Stimulated activated CD4-positive, alpha-beta T cell treated with anti-CD3 and anti-CD28 coated beads, Interleukin-4, amount 100 ng/mL, for 48 hours (primary cell): ENCODE measurements at regions not wholly inside any gene's neighbourhood (a gene's known extent, or its start where the extent isn't known, plus 50 kb on each side); places are given as distances from the start of the nearest gene placed in this dataset.
"Not testable (repeated sequence)": the region's sequence is repeated elsewhere in the genome, so short reads cannot be mapped to it uniquely, and the experiment has no call there.

Experiments used
- DNase-seq, 2 donors: peaks; one replicate each; pipeline ENCODE4 v3.0.0-alpha.2; 2020; ENCODE audit warnings: low read depth in 2 of 2

- DNase-seq: no peak
Measured at GRCh38 chr9:15372455-15372854, 50.2 kb upstream of the SNAPC3 start.

DNA sequence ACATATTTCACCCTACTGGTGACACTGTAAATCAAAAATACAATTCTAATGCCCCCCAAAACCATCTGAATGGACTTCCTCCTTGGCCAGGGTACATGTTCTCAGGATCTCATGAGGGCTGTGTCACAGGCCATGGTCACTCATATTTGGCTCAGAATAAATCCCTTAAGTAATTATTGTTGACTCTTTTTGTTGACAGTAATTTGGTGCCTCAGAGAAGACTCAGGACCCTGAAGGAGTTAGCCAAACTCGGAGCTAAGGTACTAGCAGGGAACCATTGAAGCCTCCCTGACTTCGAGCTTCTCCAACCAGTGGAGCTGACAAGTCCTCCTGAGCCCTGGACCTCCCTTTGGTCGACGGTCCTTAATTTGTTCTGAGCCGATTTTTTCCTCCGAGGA is 51.2 kb upstream of the SNAPC3 start:
- DNase-seq: no peak

GRCh38 chr9:15370466-15371447 is 51.9 kb upstream of the SNAPC3 start:
- no peak for DNase-seq

- DNase-seq: no peak
Measured at GRCh38 chr9:15369871-15370270, 52.8 kb upstream of the SNAPC3 start.

DNA sequence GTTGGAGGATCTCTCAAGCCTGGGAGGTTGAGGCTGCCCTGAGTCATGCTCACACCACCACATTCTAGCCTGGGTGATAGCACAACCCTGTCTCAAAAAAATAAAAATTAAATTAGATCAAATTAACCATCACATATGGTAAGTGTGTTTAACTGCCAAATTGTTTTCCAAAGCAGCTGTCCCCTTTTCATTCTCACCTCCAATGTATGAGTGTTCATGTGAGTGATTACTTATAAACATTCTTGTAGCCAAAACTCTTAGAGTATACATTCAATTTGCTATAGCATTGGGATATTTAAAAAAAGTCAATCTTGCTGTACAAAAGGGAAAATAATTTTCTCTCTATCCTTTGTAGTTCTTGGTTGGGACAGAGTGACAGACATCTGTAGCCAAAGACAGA is 53.4 kb upstream of the SNAPC3 start:
- no peak for DNase-seq

- DNase-seq: not testable (repeated sequence)
Measured at GRCh38 chr9:15364975-15365553, 57.6 kb upstream of the SNAPC3 start.

GRCh38 chr9:15361737-15362136 is 54.7 kb upstream of the TTC39B start:
- no peak for DNase-seq

DNA sequence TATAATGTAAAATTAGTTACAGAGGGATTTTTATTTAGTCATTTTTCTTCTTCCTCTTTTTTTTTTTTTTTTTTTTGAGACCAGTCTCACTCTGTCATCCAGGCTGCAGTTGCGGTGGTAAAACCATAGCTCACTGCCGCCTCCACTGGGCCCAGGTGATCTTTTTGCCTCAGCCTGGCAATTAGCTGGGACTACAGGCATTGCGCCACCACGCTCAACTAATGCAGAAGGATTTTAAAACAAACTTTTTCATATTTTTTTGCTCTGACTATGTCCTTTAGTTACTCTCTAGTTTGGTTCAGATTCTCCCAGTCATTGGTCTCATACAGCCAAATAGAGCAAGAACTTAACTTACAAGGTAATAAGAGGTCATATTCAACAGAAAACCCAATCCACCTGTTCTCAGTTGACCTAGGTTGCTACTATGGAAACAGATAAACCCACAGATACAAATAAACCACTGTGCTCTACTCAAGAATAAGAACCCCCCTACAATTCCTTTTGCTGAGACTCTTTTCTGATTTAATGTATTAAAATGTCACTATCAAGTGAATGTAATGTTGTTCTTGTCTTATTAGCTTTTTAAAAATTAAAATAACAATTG is 50.1 kb upstream of the TTC39B start:
- DNase-seq: peak; percentile 12 to 33
